A673 (cell line): ENCODE measurements at regions not wholly inside any gene's neighbourhood (a gene's known extent, or its start where the extent isn't known, plus 50 kb on each side); places are given as distances from the start of the nearest gene placed in this dataset.

Source experiments
- BruUV-seq: library from RNA; stranded (reverse); fragments of 400-500 nt; replicated peaks from 2 replicates; lab custom pipeline; 2021; lab: Mats Ljungman, UMichigan
- CTCF ChIA-PET: fragments of 300-600 bp; sonication (Branson Sonifier 250); formaldehyde crosslinking; loops from one replicate; lab custom pipeline; 2022; ENCODE audit warnings: antibody characterized with exemption; lab: Charles Lee
- POLR2A ChIA-PET: fragments of 300-600 bp; sonication (Branson Sonifier 250); formaldehyde crosslinking; loops from one replicate; lab custom pipeline; 2022; ENCODE audit warnings: antibody characterized with exemption; ENCODE audit not compliant: low non-redundant PET; lab: Charles Lee
- DNase-seq: peaks from one replicate; pipeline ENCODE4 v3.0.0-alpha.2; 2015; ENCODE audit warnings: low spot score
- H3K27ac ChIP-seq: fragments of 200-600 bp; sonication (generic); 2 replicates; pipeline ENCODE4 v1.5.1; 2016; ENCODE audit warnings: mixed run types, low read depth, mild to moderate bottlenecking, mixed read lengths, antibody characterized with exemption, low read length; ENCODE audit not compliant: poor library complexity, severe bottlenecking
- H3K27me3 ChIP-seq: fragments of 200-600 bp; sonication (generic); replicated peaks from 2 replicates; pipeline ENCODE4 v1.6.1; 2017; ENCODE audit warnings: mixed run types, low read depth, mild to moderate bottlenecking, mixed read lengths, antibody characterized with exemption, low read length; ENCODE audit not compliant: insufficient read depth, poor library complexity
- H3K36me3 ChIP-seq: fragments of 200-600 bp; sonication (generic); 2 replicates; pipeline ENCODE4 v1.6.1; 2016; ENCODE audit warnings: mixed run types, mild to moderate bottlenecking, mixed read lengths, antibody characterized with exemption, low read length; ENCODE audit not compliant: insufficient read depth, poor library complexity, severe bottlenecking
- H3K4me1 ChIP-seq: fragments of 200-600 bp; sonication (generic); 2 replicates; pipeline ENCODE4 v1.6.1; 2017; ENCODE audit warnings: mixed run types, mild to moderate bottlenecking, mixed read lengths, antibody characterized with exemption, low read length; ENCODE audit not compliant: insufficient read depth, poor library complexity, severe bottlenecking
- H3K4me3 ChIP-seq: fragments of 200-600 bp; sonication (generic); 2 replicates; pipeline ENCODE4 v1.5.1; 2016; ENCODE audit warnings: low read depth, mixed run types, mild to moderate bottlenecking, mixed read lengths, low read length; ENCODE audit not compliant: poor library complexity, severe bottlenecking
- H3K9me3 ChIP-seq: fragments of 200-600 bp; sonication (generic); 2 replicates; pipeline ENCODE4 v1.6.1; 2016; ENCODE audit warnings: mixed run types, low read depth, mild to moderate bottlenecking, mixed read lengths, antibody characterized with exemption, low read length; ENCODE audit not compliant: poor library complexity, severe bottlenecking
- EZH2 ChIP-seq: fragments of 200-600 bp; sonication (generic); IDR thresholded peaks from 2 replicates; pipeline ENCODE4 v1.6.1; 2017; ENCODE audit warnings: borderline replicate concordance, low read depth, mild to moderate bottlenecking, mixed read lengths, antibody characterized with exemption, low read length; ENCODE audit not compliant: poor library complexity, severe bottlenecking
- intact Hi-C: fragments of 100-400 bp; cut with micrococcal nuclease; formaldehyde crosslinking; loops from one replicate; pipeline ENCODE4 v1.10.0; 2022; ENCODE audit not compliant: unreplicated experiment
- TF ChIP-seq, protein P1 (sequence below): fragments of 300-800, 200-600 bp; sonication (generic); conservative IDR thresholded peaks from 2 replicates; pipeline ENCODE4 v1.5.1; 2017; ENCODE audit warnings: low read depth, mild to moderate bottlenecking, antibody characterized with exemption, low read length, moderate library complexity, mixed read lengths

DNA sequence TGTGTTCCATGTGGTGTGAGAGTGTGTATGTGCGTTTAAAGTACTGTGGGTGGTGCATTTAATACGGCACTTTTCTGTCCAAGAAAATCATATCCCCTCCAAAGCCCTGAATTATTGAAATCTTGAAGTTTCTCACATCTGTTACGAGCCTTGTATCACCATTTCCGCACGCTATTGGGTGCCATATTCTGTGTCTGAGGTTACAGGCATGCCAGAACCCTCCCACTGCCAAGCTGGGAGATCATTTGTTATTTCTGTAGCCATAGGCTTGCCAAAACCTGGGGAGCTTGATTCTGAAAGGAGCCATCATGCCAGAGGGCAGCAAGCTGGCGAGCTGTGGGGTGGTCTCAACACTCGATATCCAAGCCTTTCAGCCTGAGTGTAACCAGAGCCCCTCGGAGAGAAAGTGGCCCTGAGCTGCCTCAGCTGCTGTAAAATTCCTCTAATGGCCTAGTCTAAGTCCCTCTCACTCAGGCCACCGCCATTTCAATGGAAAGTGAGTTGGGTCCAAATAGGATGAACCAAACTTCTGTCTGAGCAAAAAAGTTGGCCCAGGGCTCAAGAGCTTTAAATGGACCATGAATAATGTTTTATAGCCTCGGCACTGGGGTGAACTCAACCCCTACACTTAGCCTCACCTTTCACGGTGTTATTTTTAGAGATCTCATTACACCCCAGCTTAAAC is 298.4 kb upstream of the DUSP10 start:
- no TSS peak for BruUV-seq
- Histone ChIP-seq H3K27me3 (no peaks in the 10 kb centered on the region), H3K9me3 (no peaks in the 10 kb centered on the region), H3K4me3 (no peak overlapping the region), H3K36me3 (no peaks in the 10 kb centered on the region), H3K4me1 (no peaks in the 10 kb centered on the region), H3K27ac (no peak overlapping the region)
- intact Hi-C loops, result no loop called here
- ChIA-PET CTCF (no interaction called here), POLR2A (no interaction called here)
- TF ChIP-seq, protein P1, sequence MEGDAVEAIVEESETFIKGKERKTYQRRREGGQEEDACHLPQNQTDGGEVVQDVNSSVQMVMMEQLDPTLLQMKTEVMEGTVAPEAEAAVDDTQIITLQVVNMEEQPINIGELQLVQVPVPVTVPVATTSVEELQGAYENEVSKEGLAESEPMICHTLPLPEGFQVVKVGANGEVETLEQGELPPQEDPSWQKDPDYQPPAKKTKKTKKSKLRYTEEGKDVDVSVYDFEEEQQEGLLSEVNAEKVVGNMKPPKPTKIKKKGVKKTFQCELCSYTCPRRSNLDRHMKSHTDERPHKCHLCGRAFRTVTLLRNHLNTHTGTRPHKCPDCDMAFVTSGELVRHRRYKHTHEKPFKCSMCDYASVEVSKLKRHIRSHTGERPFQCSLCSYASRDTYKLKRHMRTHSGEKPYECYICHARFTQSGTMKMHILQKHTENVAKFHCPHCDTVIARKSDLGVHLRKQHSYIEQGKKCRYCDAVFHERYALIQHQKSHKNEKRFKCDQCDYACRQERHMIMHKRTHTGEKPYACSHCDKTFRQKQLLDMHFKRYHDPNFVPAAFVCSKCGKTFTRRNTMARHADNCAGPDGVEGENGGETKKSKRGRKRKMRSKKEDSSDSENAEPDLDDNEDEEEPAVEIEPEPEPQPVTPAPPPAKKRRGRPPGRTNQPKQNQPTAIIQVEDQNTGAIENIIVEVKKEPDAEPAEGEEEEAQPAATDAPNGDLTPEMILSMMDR, result no peak
- TF ChIP-seq EZH2, result no peak
- no peak for DNase-seq

DNA sequence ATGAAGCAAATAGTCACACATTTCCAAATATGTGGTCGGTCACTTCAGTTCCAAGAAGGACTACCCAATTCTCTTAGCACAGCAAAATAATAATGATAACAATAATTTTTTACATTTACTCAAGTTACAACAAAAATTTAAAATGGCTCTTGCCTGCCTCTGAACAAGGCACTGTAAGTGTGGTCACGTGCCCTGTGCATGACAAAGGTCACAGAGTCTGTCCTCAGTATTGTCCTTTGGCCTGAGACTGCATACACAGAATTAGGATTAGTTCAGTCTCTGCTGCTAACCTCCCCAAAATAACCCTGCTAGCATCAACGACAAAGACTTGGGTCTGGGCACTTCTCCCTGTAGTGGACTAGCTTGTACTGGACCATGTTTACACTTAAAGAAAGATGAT is 297.1 kb upstream of the DUSP10 start:
- POLR2A ChIA-PET, result no interaction called here
- CTCF ChIA-PET, result no interaction called here
- no TSS peak for BruUV-seq
- Histone ChIP-seq H3K27me3 (no peaks in the 10 kb centered on the region), H3K4me1 (no peaks in the 10 kb centered on the region), H3K4me3 (no peak overlapping the region), H3K9me3 (no peaks in the 10 kb centered on the region), H3K27ac (no peak overlapping the region), H3K36me3 (no peaks in the 10 kb centered on the region)
- TF ChIP-seq, protein P1, result no peak
- TF ChIP-seq EZH2, result no peak
- no peak for DNase-seq
- intact Hi-C loops, result no loop called here

DNA sequence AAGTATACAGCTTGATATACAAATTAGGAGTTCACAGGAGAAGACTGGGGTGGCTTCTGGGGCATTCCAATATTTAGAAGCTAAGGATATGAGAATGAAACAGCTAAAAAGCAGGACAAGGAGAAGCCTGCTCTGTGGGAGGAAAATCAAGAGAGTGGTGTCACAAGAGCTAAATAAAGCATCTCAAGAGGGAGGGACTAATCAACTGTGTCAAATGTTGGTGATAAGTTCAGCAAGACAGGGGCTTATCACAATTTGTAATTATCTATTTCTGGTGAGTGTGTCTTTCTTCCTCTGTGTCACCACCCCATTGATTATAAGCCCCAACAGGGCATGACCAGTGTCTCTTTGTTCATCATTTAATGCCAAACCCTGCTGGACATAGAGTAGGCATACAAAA is 295.8 kb upstream of the DUSP10 start:
- ChIA-PET CTCF (no interaction called here), POLR2A (no interaction called here)
- no peak overlapping the region for H3K4me3 ChIP-seq
- DNase-seq, result no peak
- H3K9me3 ChIP-seq, result no peaks in the 10 kb centered on the region
- H3K27me3 ChIP-seq, result no peaks in the 10 kb centered on the region
- no TSS peak for BruUV-seq
- H3K36me3 ChIP-seq, result no peaks in the 10 kb centered on the region
- TF ChIP-seq, protein P1, result no peak
- no peak for TF ChIP-seq EZH2
- intact Hi-C loops, result no loop called here
- no peak overlapping the region for H3K27ac ChIP-seq
- H3K4me1 ChIP-seq, result no peaks in the 10 kb centered on the region
